GM12874 (cell line): ENCODE measurements at regions not wholly inside any gene's neighbourhood (a gene's known extent, or its start where the extent isn't known, plus 50 kb on each side); places are given as distances from the start of the nearest gene placed in this dataset.

Experiments
- TF ChIP-seq, protein P1 (sequence below): IDR thresholded peaks from 2 replicates; pipeline ENCODE4 v1.5.1; 2011; ENCODE audit warnings: low read depth, mild to moderate bottlenecking, control low read depth, low read length, moderate library complexity; ENCODE audit not compliant: insufficient read depth

DNA sequence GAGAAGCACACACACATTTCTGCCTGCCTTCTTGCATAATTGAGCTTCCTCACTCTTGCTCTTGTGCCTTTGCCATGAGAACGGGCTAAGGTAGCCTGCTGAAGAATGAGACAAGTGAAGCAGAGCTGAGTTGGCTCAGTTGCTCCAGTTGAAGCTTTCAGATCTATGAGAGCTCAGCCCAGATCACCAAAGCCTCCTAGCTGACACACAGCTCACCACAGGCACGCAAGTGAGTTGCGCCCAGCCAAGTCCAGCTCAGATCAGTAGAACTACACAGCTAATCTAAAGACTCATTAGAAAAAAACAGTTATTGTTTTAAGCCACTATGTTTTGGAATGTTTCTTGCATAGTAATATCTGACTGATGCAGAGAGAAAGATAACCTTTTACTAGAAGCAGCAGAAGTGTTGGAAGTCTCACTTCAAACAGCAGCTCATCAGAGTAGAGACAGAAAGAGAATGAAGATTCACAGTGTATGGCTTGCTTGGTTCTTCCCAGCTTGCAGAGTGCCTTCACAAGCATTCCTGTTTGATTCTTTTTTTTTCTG, 362.4 kb downstream of the MID1IP1 start:
- TF ChIP-seq, protein P1, sequence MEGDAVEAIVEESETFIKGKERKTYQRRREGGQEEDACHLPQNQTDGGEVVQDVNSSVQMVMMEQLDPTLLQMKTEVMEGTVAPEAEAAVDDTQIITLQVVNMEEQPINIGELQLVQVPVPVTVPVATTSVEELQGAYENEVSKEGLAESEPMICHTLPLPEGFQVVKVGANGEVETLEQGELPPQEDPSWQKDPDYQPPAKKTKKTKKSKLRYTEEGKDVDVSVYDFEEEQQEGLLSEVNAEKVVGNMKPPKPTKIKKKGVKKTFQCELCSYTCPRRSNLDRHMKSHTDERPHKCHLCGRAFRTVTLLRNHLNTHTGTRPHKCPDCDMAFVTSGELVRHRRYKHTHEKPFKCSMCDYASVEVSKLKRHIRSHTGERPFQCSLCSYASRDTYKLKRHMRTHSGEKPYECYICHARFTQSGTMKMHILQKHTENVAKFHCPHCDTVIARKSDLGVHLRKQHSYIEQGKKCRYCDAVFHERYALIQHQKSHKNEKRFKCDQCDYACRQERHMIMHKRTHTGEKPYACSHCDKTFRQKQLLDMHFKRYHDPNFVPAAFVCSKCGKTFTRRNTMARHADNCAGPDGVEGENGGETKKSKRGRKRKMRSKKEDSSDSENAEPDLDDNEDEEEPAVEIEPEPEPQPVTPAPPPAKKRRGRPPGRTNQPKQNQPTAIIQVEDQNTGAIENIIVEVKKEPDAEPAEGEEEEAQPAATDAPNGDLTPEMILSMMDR = no peak

DNA sequence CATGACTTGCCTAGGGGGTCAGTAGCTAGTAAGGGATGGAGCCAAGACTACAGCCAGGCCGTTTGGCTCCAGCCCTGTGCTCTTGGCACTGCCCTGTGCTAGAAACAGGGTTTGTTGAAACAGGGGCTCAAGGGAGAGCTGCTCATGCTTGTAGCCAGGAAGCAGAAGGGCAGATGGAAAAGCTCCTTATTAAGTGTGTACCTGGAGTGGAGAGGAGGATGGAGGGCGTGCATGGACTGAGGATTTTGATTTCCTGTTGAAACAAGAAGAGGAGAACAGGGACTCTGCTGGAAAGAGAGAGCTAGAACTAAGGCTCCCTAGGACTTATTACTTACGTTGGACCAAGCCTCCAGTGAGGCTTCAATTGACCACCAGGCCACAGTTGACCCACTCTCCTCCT, 363.0 kb downstream of the MID1IP1 start:
- TF ChIP-seq, protein P1 = no peak

DNA sequence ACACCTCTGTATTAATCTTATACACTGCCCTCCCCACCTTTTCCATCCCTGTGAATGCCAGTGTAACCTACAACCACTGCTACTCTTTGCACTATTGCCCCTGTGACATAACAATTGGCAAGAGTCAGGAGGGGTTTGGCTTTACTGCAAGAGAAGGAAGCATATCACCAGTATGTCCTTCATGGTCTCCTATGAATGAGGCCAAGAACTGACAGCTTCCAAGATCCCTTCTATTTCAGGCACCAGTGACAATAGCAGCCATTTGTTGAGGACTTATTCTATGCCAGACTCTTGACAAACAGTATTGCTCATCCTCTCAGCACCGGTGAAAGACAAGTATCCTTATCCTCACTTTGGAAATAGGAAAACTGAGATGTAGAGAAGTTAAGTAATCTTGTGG, 363.9 kb downstream of the MID1IP1 start:
- TF ChIP-seq, protein P1 = no peak

DNA sequence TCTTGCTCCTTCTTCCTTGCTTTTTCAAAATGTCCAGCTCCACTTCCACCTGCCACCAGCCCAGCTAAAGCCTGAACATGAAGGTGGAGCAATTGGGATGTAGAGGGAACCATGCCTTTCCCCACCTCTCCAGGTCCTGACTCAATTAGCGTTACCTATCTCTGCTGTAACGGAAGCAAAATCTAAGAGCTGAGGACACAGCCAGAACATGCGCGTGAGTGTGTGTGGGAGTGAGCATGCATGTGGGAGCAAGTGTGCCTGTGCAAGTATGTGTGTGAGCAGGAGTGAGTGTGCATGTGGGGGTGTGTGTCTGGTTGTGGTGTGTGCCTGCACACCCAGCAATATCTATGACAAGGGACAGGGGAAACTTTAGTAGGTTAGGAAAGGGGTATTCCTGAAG, 364.5 kb downstream of the MID1IP1 start:
- TF ChIP-seq, protein P1 = no peak

DNA sequence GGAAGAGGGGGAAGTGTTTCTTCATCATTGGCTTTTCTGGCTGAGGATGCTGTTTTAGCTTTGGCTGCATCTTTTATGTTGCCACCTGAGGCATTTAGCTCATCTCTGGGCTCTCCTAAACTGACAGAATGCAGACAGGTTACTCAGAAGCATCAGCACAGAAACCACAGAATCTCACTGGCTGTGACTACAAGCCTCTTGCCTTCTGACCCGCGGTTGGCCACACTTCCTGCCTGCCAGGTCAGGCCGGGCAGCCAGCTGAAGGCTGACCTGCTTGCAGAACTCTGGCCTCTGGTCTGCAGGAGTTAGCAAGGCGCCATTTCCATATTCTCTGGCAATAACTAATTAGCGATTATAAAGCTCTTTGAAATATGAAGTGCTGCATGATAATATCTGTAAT, 366.5 kb downstream of the MID1IP1 start:
- TF ChIP-seq, protein P1 = no peak

DNA sequence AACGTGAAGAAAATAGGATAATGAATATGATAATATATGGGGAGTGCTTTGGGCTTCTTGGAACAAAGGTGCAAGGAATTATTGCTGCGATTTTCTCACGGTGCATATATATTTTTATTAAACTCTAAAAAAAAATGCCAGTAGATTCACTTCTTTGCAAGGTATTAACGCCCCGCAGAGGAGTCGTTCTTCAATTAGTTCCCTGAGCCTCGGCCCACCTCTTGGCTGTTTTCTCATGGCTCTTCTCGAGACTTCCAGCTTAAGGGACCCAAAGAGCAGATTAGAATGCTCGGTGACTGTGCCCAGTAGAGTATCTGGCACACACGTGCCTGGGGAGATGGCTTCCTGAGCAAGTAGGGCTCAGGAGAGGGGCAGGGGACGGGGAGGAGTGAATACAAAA, 367.4 kb downstream of the MID1IP1 start:
- TF ChIP-seq, protein P1 = no peak

DNA sequence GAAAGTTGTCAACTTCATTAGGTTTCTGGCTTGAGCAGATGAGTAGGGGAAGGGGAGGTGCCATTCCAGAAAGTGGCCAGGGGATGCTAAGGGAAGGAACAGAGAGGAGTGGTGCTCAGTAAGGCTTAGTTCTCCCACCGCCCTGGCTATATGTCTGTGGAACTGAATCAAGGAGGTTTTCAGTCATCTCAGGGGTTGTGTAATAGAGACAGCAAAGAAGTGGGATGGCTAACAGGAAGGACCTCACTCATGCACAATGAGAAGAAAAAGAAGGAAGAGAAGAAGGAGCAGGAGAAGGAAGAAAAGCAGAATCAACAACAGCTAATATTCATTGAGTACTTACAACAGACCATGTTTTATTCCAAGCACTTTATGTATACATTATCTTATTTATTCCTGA, 368.7 kb downstream of the MID1IP1 start:
- TF ChIP-seq, protein P1 = no peak
